Hindlimb muscle (tissue), 1 donor: ENCODE measurements at regions not wholly inside any gene's neighbourhood (a gene's known extent, or its start where the extent isn't known, plus 50 kb on each side); places are given as distances from the start of the nearest gene placed in this dataset.
"Not testable (repeated sequence)": the region's sequence is repeated elsewhere in the genome, so short reads cannot be mapped to it uniquely, and the experiment has no call there.

Source experiments
- DNase-seq: peaks from one replicate; pipeline ENCODE4 v3.0.0-alpha.2; 2013

DNA sequence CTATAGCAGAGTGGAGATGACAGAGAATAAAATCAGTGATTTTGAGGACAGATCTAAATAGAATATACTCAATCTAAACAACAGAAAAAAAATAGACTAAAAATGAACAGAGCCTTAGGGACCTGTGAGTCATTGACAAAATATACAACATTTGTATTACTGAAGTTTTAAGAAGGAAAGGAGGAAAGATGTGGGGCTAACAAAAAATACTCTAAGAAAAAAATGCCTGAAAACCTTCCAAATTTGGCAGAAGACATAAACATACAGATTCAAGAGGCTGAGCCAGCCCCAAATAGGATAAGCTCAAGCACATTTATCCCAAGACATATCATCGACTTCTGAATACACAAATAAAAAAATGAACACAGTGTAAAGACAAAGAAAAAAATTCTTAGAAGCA lies 123.6 kb upstream of the INTU start:
- no peak for DNase-seq

DNA sequence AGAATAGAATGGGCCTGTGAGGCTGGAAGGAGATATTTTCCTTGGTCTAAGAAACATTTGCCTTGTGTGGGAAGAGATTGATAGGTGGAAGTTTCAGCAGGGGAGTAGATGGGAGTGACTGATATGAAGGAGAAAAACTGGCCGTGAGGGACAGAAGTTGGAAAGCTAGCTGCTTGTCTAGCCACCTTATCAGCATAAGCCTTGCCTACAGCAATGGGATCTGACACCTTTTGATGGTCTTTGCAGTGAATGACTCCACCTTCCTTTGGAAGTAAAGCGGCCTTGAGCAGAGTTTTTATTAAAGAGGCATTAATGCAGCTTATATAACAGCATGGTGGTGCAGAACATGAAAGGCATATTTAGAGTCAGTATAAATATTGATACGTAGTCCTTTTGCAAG lies 120.1 kb upstream of the INTU start:
- DNase-seq = not testable (repeated sequence)

DNA sequence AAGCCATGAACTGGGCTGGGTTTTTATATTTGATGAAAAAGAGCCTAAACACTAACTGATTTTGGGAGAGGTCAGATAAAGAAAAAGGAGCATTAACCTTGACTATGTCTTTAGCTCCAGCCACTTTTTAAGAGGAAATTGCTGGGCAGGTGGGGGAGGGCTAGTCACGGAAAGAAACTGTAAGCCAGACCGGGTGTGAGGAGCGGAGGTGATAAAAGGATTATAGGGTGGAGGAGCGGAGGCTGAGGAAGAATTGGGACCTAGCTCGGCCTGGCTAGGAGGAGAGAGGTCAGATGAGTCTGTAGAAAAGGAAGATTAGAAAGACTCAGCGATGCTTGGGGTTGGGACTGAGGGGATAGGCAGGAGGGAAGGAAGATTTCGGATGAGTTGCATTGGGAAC lies 117.5 kb upstream of the INTU start:
- not testable (repeated sequence) for DNase-seq

DNA sequence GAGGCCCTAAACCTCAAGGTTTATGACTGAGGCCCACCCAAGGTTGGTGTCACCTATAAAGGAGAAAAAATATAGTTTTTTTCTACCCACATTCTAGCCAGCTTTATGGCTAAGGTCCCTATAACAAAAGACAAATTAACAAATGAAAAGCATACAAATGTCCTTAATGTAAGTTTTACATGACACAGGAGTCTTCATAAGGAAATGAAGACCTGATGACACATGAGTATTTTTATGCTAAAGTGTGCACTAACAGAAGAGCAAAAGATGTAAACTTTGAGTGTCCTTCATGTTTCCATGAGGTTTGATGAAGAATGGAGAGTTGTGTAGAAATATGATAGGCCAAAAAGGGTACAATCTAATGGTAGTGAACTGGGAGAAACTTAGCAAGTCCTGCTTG lies 114.7 kb upstream of the INTU start:
- no peak for DNase-seq

DNA sequence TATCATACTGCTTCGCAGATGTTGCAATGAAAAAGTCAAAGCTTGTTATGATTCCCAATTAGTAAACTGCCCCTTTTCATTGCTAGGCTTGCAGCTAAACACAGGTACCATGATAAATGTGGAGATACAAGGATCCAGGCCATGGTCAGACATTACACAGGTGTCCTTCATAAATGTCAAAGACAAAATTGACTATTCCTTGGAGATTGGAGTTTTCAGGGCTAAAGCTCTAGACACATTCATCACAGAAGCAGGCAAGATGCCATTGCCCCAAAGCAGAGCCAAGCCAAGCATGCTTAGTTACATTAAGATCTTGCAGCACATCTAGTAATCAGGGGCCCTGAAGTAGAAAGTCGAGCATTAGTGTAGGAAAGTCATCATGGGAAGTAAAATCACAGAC lies 111.3 kb upstream of the INTU start:
- DNase-seq = no peak

DNA sequence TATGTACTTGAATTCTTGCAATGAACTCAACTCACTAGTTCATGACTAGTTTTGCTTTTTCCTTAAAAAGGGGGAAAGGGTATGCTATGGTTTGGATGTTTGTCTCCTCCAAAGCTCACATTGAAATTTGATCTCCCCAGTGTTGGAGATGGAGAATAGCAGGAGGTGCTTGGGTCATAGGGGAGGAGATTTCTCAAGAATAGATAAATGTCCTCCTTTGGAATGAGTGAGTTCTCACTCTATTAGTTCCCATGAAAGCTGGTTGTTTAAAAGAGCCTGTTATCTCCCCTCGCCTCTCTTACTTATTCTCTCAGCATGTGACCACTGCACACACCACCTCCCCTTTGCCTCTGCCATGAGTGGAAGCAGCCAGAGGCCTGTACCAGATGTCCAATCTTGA lies 109.4 kb upstream of the INTU start:
- DNase-seq = no peak

DNA sequence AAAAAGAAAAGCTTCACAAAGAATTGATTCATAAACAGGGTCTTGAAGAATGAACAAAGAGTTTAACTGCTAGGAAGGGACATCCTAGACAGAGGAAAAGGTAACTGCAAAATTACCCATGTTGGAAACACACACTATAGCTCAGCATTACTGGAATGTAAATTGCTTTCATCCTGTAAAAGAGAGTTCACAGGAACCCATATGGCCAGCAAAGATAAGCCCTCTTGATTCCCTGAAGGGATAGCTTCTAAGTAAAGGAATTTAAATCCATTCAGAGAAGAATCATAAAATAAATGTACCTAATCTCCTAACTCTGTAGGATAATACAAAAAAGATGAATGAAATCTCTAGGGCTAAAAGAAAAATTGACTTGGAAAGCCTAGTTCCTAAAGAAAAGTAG lies 107.1 kb upstream of the INTU start:
- no peak for DNase-seq

DNA sequence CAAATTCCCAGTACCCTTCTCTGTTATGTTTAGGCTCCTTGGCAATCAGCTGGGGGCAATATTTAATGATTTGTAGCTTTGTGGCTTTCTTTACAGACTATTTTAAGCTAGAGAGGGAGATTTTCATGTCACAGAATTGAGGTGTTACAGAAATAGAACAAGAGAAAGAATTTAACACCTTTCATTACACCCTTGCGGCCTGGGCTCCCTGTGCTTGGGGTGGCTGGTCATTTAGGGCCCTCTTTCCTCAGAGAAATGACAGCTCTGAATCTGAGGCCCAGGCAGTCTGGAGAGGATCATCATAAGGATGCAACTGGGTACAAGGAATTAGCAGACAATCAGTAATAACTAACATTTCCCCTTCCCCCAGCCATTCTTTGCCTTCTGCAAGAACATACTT lies 104.5 kb upstream of the INTU start:
- DNase-seq = no peak

DNA sequence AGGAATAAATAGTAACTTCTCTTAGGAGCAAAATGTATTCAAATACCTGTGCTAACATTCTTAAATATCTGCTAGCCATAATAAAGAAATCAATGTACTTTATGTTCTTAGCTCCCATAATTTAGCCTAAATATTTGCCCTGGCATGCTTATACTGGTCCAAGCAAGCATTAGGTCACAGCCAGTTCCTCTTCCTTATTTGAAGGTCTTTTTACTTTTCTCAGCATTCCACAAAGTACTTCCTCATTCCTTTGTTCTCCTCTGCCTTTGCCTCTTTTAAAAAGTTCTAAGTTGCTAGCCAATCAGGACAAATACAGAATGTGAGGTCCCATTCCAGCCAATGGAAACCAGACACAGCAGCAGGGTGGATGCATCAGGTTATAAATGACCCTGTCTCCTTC lies 102.9 kb upstream of the INTU start:
- DNase-seq = not testable (repeated sequence)

DNA sequence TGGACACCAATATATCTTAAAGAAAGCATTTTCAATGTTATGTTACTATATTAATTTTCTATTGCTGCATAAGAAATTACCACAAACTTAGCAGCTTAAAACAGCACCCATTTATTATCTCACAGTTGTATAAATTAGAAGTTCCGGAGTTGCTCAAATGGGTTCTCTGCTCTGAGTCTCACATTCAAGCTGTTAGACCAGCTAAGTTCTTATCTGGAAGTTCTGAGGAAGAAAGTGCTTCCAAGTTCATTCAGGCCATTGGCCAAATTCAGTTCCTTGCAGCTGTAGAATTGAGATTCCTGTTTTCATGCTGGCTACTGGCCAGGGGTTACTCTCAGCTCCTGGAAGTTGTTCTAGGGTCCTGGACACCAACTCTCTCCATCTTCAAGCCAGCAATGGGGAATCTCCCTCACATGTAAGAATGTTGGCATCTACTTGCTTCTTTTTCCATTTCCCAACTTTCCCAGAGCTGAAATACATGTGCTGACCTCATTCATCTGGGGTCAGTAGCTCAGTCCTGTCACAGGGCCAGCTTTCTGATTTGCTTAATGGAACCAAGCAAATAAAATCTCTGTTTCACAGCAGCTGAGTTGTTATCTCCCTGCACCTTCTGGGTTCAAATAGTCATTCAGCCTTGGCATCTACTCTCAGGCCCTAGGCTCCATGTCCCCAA lies 99.6 kb upstream of the INTU start:
- DNase-seq = peak; percentile 88

DNA sequence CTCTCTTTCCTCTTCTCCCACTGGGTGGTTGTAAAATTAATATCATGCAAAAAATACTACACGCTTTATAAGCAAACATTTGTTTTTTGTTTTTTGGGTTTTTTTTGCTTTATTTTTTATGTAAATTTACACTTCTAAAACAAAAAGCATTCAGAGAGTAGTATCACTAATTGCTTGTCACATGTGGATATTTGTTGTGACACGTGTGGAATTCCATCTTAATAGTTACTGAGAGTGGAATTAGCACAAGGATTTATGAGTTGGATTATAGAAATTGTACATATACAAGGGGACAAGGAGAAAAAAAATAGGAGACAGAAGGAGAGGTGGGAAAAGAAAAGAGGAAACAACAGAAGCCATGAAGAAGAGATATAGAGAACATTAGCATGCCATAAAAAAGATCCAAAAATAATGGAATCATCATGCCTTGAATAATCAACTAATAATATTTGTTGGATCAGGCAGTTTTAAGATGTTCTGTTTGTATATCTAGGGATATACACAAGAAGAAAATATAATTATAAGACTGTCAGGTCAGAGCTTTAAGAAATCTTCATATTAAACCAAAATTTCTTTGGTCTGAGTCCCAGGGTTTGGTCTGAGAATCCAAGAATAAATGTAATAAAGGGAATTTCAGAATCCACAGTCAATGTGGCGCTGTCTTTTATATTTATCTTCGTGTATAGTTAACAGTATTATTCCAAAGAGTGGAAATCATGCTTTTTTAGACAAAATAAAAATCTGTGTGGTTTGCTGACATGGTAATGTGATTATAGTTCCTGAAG lies 98.5 kb upstream of the INTU start:
- no peak for DNase-seq

DNA sequence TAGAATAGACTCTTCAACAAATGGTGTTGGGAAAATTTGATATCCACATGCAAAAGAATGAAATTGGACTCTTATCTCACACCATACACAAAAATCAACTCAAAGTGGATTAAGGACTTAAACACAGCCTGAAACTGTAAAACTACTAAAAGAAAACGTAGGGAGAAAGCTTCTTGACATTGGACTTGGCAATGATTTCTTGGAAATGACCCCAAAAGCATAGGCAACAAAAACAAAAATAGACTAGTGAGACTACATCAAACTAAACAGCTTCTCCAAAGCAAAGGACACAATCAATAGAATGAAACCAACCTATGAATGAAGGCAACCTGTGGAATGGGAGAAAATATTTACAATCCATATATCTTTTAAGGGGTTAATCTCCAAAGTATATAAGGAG lies 94.7 kb upstream of the INTU start:
- no peak for DNase-seq

DNA sequence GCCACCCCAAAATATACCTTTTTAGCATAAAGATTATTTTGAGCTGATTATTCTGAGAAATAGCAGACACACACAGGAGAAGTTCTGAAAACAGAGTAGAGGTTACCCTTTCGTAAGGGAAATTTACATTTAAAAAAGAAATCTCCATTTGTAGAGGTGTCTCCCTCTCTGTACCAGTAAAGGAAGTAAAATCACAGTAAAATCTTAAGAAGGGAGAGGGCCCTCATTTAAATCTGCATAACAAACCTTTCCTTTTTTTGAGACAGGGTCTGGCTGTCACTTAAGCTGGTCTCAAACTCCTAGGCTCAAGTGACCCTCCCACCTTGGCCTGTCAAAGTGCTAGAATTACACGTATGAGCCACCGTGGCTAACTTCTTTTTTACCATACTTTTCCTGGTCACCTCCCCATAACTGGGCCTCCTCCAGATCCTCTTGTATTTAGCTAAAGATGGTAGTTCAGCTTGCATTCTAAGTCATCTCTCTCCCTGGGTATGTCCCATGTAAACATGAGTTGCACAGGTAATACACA lies 92.2 kb upstream of the INTU start:
- no peak for DNase-seq

DNA sequence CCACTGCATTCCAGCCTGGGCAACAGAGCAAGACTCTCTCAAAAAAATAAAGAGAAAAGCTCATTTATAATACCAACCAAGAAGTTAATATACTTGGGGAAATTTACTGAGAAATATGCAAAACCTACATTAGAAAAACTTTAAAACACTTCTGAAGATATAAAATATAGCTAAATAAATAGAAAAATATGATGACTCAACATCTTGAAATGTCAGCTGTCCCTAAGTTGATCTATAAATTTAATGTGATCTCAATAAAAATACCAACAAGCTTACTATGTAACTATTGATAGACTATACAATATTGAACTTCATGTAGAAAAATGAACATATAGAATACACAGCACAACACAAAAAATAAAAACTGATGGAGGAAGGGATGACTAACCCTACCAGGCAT lies 87.5 kb upstream of the INTU start:
- DNase-seq = no peak

DNA sequence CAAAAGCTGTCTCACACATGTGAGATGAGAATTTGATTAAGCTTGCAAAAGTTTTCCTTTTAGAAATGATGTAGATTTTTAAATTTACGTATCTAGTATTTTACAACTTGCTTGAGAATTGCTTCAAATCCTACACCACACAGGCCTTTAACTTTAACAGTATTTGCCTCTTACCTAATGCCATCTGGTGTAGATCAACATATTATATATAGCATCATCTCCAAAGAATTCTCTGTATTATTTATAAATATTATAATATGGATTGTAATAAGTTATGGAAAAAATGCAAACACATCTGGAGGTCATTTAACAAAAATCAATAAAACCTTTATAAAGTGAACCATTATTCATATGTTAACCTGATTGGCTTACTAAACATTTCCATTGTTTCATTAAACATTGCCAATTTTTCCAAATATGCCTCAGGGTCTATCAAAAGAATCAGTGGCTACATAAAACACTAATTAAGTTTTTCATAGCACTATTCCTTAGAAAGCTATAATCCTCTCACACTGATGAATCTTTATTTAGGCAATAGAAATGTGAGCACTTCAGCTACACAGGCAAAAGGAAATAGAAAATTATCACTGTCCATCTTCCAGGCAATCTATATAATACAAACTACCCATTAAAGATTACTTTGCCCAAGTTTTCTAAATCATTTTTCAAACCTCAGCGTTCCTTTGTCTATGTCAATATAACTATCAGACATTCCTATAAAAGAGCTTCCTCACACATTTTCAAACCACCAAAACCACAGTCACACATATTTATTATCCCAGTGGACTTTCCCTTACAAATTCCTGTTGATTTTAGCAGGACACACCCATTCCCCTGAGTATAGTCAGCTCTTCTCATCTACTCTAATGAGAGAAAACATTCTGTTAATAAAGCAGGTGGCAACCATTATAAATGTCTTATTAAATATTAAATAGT lies 83.5 kb upstream of the INTU start:
- no peak for DNase-seq

DNA sequence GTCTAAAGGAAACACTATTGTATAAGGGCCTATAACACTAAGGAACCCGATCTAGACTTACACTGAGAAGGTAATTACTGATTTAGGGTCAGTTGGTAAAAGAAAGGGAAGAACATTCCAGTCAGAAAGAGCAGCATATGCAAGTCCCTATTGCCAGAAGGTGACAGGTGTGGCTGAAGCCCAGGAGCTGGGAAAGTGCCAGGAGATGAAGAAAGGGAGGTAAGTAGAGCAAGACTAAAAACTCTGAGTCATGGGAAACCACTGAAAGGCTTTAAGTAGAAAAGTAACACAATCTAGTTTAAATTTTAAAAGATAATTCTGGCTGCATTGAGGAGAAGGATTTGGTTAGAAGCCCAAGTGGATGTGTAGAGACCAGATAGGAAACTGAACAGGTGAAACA lies 77.7 kb upstream of the INTU start:
- DNase-seq = no peak

DNA sequence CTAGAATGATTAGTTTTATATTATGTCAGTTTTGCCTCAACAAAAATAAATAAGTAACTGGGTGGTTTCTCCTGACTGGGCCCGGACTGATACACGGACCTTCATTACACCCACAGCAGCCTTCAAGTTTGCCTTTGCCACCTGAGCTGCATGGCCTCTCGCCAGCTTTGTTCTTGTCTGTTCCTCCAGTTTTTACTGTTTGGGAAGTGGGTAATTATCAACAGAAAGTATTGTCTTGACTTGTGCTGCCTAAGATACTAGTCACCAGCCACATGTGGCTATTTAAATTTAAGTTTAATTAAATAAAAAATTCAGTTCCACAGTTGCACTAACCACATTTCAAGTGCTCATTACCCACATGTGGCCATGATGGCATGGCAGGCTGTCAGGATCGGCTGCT lies 74.7 kb upstream of the INTU start:
- DNase-seq = no peak

DNA sequence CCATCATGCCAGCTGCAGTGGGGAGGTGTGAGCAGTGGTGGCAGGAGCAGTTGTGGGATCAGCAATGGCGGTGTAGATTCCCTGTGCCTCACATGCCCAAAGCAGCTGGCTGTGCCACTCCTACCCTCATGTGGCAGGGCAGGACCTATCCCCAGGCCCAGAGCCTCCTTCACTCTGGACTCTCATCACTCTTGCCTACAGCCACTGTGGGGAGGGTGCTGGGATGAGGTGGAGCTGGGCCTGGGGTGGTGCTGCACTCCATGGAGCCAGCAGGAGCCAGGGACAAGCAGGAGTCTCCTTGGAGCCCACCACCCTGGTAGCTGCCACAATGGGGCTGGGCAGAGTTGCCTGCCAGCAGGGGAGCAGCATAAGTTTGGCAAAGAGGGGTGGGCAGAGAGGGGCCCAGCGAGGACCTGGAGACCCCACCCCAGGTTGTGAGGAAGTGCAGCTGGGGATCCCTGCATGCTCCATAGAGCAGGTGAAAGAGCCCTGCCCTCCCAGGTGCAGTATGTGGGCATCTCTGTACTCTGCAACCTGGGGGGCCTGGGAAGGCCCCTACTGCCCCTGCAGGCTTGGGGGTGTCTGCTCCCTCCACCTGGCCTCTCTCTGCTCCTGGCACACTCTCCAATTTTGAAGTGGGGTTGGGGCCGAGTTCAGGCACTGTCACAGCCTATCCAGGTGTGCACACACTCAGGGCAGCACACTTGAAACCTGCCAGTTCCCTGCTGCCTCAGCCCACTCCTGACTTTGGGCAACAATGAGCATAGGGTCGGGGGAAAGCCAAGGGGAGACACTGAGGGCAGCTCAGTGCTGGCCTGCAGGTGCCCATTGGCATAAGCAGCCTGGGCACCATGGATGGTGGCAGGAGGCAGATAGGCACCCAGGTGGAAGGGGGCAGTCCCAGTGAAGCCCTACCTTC lies 74.0 kb upstream of the INTU start:
- DNase-seq = no peak

DNA sequence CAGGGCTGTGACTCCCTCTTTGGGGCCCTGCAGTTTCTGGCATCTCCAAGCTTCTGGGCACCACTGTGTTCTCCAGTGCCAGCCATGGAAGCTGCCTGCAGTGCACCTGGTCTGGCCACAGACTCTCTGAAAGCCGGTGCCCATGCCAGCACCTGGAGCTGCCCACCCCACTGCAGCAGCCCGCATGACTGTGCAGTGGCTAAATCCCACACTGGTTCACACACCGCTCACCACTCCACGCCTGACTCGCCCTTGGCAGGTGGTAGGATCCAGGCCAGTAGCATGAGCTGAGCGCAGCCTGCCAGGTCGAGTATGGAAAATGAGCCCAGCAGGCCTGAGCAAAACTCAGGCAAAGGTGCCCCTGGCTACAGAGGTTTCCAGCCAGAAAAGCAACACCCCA lies 72.8 kb upstream of the INTU start:
- DNase-seq = no peak

DNA sequence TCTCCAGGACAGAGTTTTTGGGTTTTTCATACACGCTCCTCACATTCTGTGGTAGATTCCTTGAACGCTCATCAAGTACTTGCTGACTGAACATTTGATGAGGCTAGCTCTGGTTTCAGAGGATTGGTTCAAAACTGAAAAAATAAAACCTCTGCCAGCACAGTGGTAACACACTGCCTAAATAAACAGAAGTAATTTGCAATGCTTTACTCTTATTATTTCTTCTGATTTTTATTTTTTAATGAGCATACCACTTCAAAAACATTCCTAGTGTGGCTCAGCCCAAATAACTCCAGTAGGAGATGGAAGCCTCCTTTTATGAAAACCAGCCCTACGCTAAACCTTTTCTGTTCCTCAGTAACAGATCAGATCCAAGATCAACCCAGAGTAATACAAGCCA lies 72.0 kb upstream of the INTU start:
- DNase-seq = no peak

DNA sequence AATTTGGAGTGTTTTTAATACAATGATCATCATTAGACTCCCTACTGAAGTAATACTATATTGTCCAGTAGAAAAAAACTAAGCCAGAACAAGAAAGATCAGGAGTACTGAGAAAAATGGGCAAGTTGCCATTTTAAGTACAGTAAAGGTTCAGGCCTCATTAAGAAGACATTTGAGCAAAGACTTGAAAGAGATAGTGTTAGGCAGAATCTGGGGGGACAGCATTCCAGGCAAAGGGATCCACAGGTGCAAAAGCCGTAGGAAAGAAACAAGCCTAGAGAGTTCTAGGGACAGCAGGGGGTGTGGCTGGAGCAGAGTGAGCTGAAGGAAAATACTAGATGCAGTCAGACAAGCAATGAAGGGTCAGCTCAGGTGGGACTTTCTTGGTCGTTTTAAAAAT lies 58.1 kb upstream of the INTU start:
- no peak for DNase-seq

DNA sequence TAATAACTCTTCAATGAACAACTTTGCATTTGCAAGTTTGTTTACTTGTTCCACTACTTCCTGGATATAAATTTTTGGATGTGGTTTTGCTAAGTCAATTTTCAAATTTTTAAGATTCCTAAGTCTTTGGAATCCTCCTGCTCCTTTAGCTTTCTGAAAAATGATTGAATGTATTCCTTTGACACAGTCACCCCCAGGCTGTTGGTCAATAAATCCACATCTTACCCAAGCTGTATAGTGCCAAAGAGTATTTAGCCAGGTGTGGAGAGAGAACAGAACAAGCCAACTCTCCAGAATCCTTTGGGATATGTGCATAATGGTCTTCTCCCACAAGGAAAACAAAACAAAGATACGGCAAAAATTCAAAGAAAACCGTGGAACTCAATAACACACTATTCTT lies 56.9 kb upstream of the INTU start:
- DNase-seq = no peak
